Stimulated activated naive CD8-positive, alpha-beta T cell treated with anti-CD3 and anti-CD28 coated beads, Interleukin-15, amount 100 ng/mL, for 72 hours (primary cell): ENCODE measurements at regions not wholly inside any gene's neighbourhood (a gene's known extent, or its start where the extent isn't known, plus 50 kb on each side); places are given as distances from the start of the nearest gene placed in this dataset.

ENCODE experiments used
- ATAC-seq: fragments of 150-1000 bp; cut with Tn5 transposase; 2 replicates; pipeline ENCODE4 v1.10.0; 2021; ENCODE audit warnings: mild to moderate bottlenecking, moderate library complexity
- DNase-seq, 2 donors: peaks; one replicate each; pipeline ENCODE4 v3.0.0; 2021 to 2022
- H3K27ac Mint-ChIP-seq, 2 donors: one replicate each; pipeline ENCODE4 v1.8.0; 2022; ENCODE audit warnings: mild to moderate bottlenecking in 2 of 2, mixed read lengths in 2 of 2, moderate library complexity in 2 of 2
- H3K27me3 Mint-ChIP-seq: one replicate; pipeline ENCODE4 v1.8.0; 2022; ENCODE audit warnings: mixed read lengths
- H3K4me1 Mint-ChIP-seq: one replicate; pipeline ENCODE4 v1.8.0; 2022; ENCODE audit warnings: mild to moderate bottlenecking, mixed read lengths
- H3K4me3 Mint-ChIP-seq, 2 donors: one replicate each; pipeline ENCODE4 v1.8.0; 2022; ENCODE audit warnings: mild to moderate bottlenecking in 2 of 2, mixed read lengths in 2 of 2, moderate library complexity in 1 of 2
- H3K9me3 Mint-ChIP-seq, 2 donors: one replicate each; pipeline ENCODE4 v1.8.0; 2022; ENCODE audit warnings: mixed read lengths in 2 of 2

- peaks cover 14% of the 10 kb centered on the region for H3K27me3 Mint-ChIP-seq
- DNase-seq: no peak
Observed at GRCh38 chr1:91575909-91576519, 75.4 kb downstream of the CDC7 start.

GRCh38 chr1:91578320-91579109 lies 77.9 kb downstream of the CDC7 start:
- no peaks in the 10 kb centered on the region for H3K9me3 Mint-ChIP-seq
- ATAC-seq: no peak
- peaks cover 8% of the 10 kb centered on the region for H3K4me1 Mint-ChIP-seq
- peaks cover 14% of the 10 kb centered on the region for H3K27me3 Mint-ChIP-seq
- H3K27ac Mint-ChIP-seq: no peak overlapping the region
- no peak for DNase-seq
- no peak overlapping the region for H3K4me3 Mint-ChIP-seq

More at GRCh38 chr1:91575909-91576519, 75.4 kb downstream of the CDC7 start:
- Mint-ChIP-seq H3K9me3 (no peaks in the 10 kb centered on the region), H3K4me3 (no peak overlapping the region), H3K27ac (no peak overlapping the region), H3K4me1 (peaks cover 14% of the 10 kb centered on the region)
- no peak for ATAC-seq

- peaks cover 14% of the 10 kb centered on the region for H3K27me3 Mint-ChIP-seq
- DNase-seq (no peak), ATAC-seq (no peak)
- no peak overlapping the region for H3K4me3 Mint-ChIP-seq
- H3K4me1 Mint-ChIP-seq: peaks cover 8% of the 10 kb centered on the region
- H3K27ac Mint-ChIP-seq: no peak overlapping the region
- no peaks in the 10 kb centered on the region for H3K9me3 Mint-ChIP-seq
Observed at GRCh38 chr1:91579658-91580228, 79.1 kb downstream of the CDC7 start.

- Mint-ChIP-seq H3K27ac (no peak overlapping the region), H3K27me3 (peaks cover 6% of the 10 kb centered on the region), H3K4me1 (no peaks in the 10 kb centered on the region), H3K4me3 (no peak overlapping the region), H3K9me3 (peaks cover 0 to under 1% of the 10 kb centered on the region in 2 donors)
- DNase-seq: no peak
- no peak for ATAC-seq
Observed at GRCh38 chr1:91582431-91582921, 81.8 kb downstream of the CDC7 start.

GRCh38 chr1:91583326-91583755 lies 82.7 kb downstream of the CDC7 start:
- peaks cover 0 to 5% of the 10 kb centered on the region in 2 donors for H3K9me3 Mint-ChIP-seq
- H3K27ac Mint-ChIP-seq: no peak overlapping the region
- ATAC-seq (no peak), DNase-seq (no peak)
- H3K4me3 Mint-ChIP-seq: no peak overlapping the region
- peaks cover 9% of the 10 kb centered on the region for H3K27me3 Mint-ChIP-seq
- H3K4me1 Mint-ChIP-seq: no peaks in the 10 kb centered on the region

GRCh38 chr1:91584309-91584708 lies 83.7 kb downstream of the CDC7 start:
- peaks cover 12% of the 10 kb centered on the region for H3K27me3 Mint-ChIP-seq
- peaks cover 0 to 5% of the 10 kb centered on the region in 2 donors for H3K9me3 Mint-ChIP-seq
- no peak for ATAC-seq
- no peak overlapping the region for H3K27ac Mint-ChIP-seq
- no peak for DNase-seq
- no peaks in the 10 kb centered on the region for H3K4me1 Mint-ChIP-seq
- no peak overlapping the region for H3K4me3 Mint-ChIP-seq

GRCh38 chr1:91584878-91585277 lies 84.2 kb downstream of the CDC7 start:
- no peak for ATAC-seq
- H3K9me3 Mint-ChIP-seq: peaks cover 0 to 5% of the 10 kb centered on the region in 2 donors
- H3K4me1 Mint-ChIP-seq: no peaks in the 10 kb centered on the region
- DNase-seq: no peak
- H3K27ac Mint-ChIP-seq: no peak overlapping the region
- H3K27me3 Mint-ChIP-seq: peaks cover 7% of the 10 kb centered on the region
- H3K4me3 Mint-ChIP-seq: no peak overlapping the region

GRCh38 chr1:91585502-91585901 lies 84.9 kb downstream of the CDC7 start:
- DNase-seq (no peak), ATAC-seq (no peak)
- Mint-ChIP-seq H3K4me3 (no peak overlapping the region), H3K9me3 (peaks cover 0 to 5% of the 10 kb centered on the region in 2 donors), H3K4me1 (no peaks in the 10 kb centered on the region), H3K27ac (no peak overlapping the region), H3K27me3 (peaks cover 7% of the 10 kb centered on the region)

GRCh38 chr1:91585982-91586381 lies 85.3 kb downstream of the CDC7 start:
- Mint-ChIP-seq H3K27me3 (peaks cover 7% of the 10 kb centered on the region), H3K4me1 (peaks cover 3% of the 10 kb centered on the region), H3K27ac (no peak overlapping the region), H3K9me3 (peaks cover 0 to 5% of the 10 kb centered on the region in 2 donors), H3K4me3 (no peak overlapping the region)
- ATAC-seq: no peak
- no peak for DNase-seq

- Mint-ChIP-seq H3K4me1 (peaks cover 26% of the 10 kb centered on the region), H3K27me3 (peaks cover 7% of the 10 kb centered on the region), H3K4me3 (no peak overlapping the region), H3K9me3 (peaks cover 0 to 5% of the 10 kb centered on the region in 2 donors), H3K27ac (no peak overlapping the region)
- no peak for ATAC-seq
- no peak for DNase-seq
Observed at GRCh38 chr1:91589437-91589836, 88.8 kb downstream of the CDC7 start.

GRCh38 chr1:91591175-91591974 lies 90.7 kb downstream of the CDC7 start:
- Mint-ChIP-seq H3K27me3 (peaks cover 7% of the 10 kb centered on the region), H3K27ac (peak overlapping the region in 1 of 2 donors; percentile 33), H3K9me3 (peaks cover 0 to 5% of the 10 kb centered on the region in 2 donors), H3K4me1 (peaks cover 26% of the 10 kb centered on the region), H3K4me3 (peak overlapping the region; percentile 29 to 70)
- ATAC-seq: peak; percentile 45
- DNase-seq: no peak

GRCh38 chr1:91592716-91593477 lies 92.2 kb downstream of the CDC7 start:
- Mint-ChIP-seq H3K4me1 (peaks cover 26% of the 10 kb centered on the region), H3K9me3 (no peaks in the 10 kb centered on the region), H3K4me3 (peak overlapping the region in 1 of 2 donors; percentile 70), H3K27me3 (peaks cover 7% of the 10 kb centered on the region), H3K27ac (no peak overlapping the region)
- DNase-seq (no peak), ATAC-seq (no peak)

GRCh38 chr1:91594383-91595055 lies 93.9 kb downstream of the CDC7 start:
- Mint-ChIP-seq H3K27me3 (no peaks in the 10 kb centered on the region), H3K27ac (peak overlapping the region in 1 of 2 donors; percentile 63), H3K9me3 (no peaks in the 10 kb centered on the region), H3K4me1 (peaks cover 26% of the 10 kb centered on the region), H3K4me3 (no peak overlapping the region)
- no peak for DNase-seq
- no peak for ATAC-seq

GRCh38 chr1:91596474-91596873 lies 95.8 kb downstream of the CDC7 start:
- Mint-ChIP-seq H3K9me3 (no peaks in the 10 kb centered on the region), H3K27ac (no peak overlapping the region), H3K4me3 (no peak overlapping the region), H3K27me3 (peaks cover 8% of the 10 kb centered on the region), H3K4me1 (peaks cover 18% of the 10 kb centered on the region)
- no peak for DNase-seq
- ATAC-seq: no peak
